Cardiac muscle cell (in vitro differentiated cells and primary cell): ENCODE measurements at regions not wholly inside any gene's neighbourhood (a gene's known extent, or its start where the extent isn't known, plus 50 kb on each side); places are given as distances from the start of the nearest gene placed in this dataset.
A peak's percentile ranks its signal among the peaks of the same experiment; 100 is the strongest.

Experiments used
- DNase-seq, 2 donors: peaks; one replicate each; pipeline versions ENCODE4 v3.0.0 to v3.0.0-alpha.2; 2010 to 2017; ENCODE audit warnings: low read depth in 1 of 2, low spot score in 1 of 2
- H3K27ac ChIP-seq: fragments of 200-600 bp; sonication (generic); 2 replicates; pipeline ENCODE4 v1.5.1; 2016
- H3K27me3 ChIP-seq: fragments of 200-600 bp; sonication (generic); 2 replicates; pipeline ENCODE4 v1.6.0; 2016; ENCODE audit warnings: control low read depth
- H3K36me3 ChIP-seq: fragments of 200-600 bp; sonication (generic); 2 replicates; pipeline ENCODE4 v1.5.1; 2016; ENCODE audit warnings: control low read depth
- H3K4me1 ChIP-seq: fragments of 200-600 bp; sonication (generic); 2 replicates; pipeline ENCODE4 v1.8.1; 2017; ENCODE audit warnings: low read depth, mild to moderate bottlenecking, mixed run types
- H3K4me3 ChIP-seq: fragments of 200-600 bp; sonication (generic); 2 replicates; pipeline ENCODE4 v1.5.1; 2016; ENCODE audit warnings: mild to moderate bottlenecking
- H3K9me3 ChIP-seq: fragments of 200-600 bp; sonication (generic); 2 replicates; pipeline ENCODE4 v1.5.1; 2017; ENCODE audit warnings: low read depth, mild to moderate bottlenecking, control low read depth
- CTCF ChIP-seq: IDR thresholded peaks from 2 replicates; pipeline ENCODE4 v1.5.1; 2012; ENCODE audit warnings: low read depth, mild to moderate bottlenecking, low read length

- H3K27me3 ChIP-seq = no peaks in the 10 kb centered on the region
- no peak overlapping the region for H3K4me3 ChIP-seq
- DNase-seq = no peak
- TF ChIP-seq CTCF = no peak
- H3K4me1 ChIP-seq = peaks cover 14% of the 10 kb centered on the region
- no peak overlapping the region for H3K27ac ChIP-seq
- no peaks in the 10 kb centered on the region for H3K36me3 ChIP-seq
- no peaks in the 10 kb centered on the region for H3K9me3 ChIP-seq
Measured at GRCh38 chr12:84634526-84634925, 278.1 kb downstream of the SLC6A15 start.

GRCh38 chr12:84632556-84632955 lies 280.0 kb downstream of the SLC6A15 start:
- Histone ChIP-seq H3K36me3 (no peaks in the 10 kb centered on the region), H3K27me3 (no peaks in the 10 kb centered on the region), H3K4me1 (peaks cover 20% of the 10 kb centered on the region), H3K27ac (no peak overlapping the region), H3K4me3 (no peak overlapping the region), H3K9me3 (no peaks in the 10 kb centered on the region)
- DNase-seq = no peak
- no peak for TF ChIP-seq CTCF

- no peaks in the 10 kb centered on the region for H3K36me3 ChIP-seq
- H3K27ac ChIP-seq = no peak overlapping the region
- no peak for TF ChIP-seq CTCF
- peaks cover 35% of the 10 kb centered on the region for H3K4me1 ChIP-seq
- H3K4me3 ChIP-seq = no peak overlapping the region
- DNase-seq = no peak
- H3K9me3 ChIP-seq = no peaks in the 10 kb centered on the region
- H3K27me3 ChIP-seq = no peaks in the 10 kb centered on the region
Measured at GRCh38 chr12:84631020-84631419, 281.6 kb downstream of the SLC6A15 start.

- peak in 1 of 2 donors; percentile 67 for DNase-seq
- no peak for TF ChIP-seq CTCF
Measured at GRCh38 chr12:84627593-84627992, 285.0 kb downstream of the SLC6A15 start.

GRCh38 chr12:84624601-84625000 lies 288.0 kb downstream of the SLC6A15 start:
- DNase-seq = no peak
- no peaks in the 10 kb centered on the region for H3K36me3 ChIP-seq
- no peak overlapping the region for H3K27ac ChIP-seq
- H3K27me3 ChIP-seq = no peaks in the 10 kb centered on the region
- no peak overlapping the region for H3K4me3 ChIP-seq
- H3K9me3 ChIP-seq = no peaks in the 10 kb centered on the region
- peaks cover 31% of the 10 kb centered on the region for H3K4me1 ChIP-seq
- no peak for TF ChIP-seq CTCF

More at GRCh38 chr12:84627593-84627992, 285.0 kb downstream of the SLC6A15 start:
- peak overlapping the region; percentile 79 for H3K27ac ChIP-seq
- H3K27me3 ChIP-seq = no peaks in the 10 kb centered on the region
- H3K4me3 ChIP-seq = no peak overlapping the region
- peaks cover 44% of the 10 kb centered on the region for H3K4me1 ChIP-seq
- no peaks in the 10 kb centered on the region for H3K9me3 ChIP-seq
- H3K36me3 ChIP-seq = no peaks in the 10 kb centered on the region

GRCh38 chr12:84619053-84619571 lies 293.5 kb downstream of the SLC6A15 start:
- Histone ChIP-seq H3K4me1 (no peaks in the 10 kb centered on the region), H3K9me3 (no peaks in the 10 kb centered on the region), H3K27ac (no peak overlapping the region), H3K27me3 (no peaks in the 10 kb centered on the region), H3K36me3 (no peaks in the 10 kb centered on the region), H3K4me3 (no peak overlapping the region)
- DNase-seq = no peak
- TF ChIP-seq CTCF = peak; percentile 11
